ENCODE measurements at regions not wholly inside any gene's neighbourhood (a gene's known extent, or its start where the extent isn't known, plus 50 kb on each side); places are given as distances from the start of the nearest gene placed in this dataset.

GRCh38 chr12:107226126-107226525, 132.8 kb upstream of the CRY1 start:
- DNase-seq: no peak

GRCh38 chr12:107228076-107228475, 134.7 kb upstream of the CRY1 start:
- DNase-seq: no peak

GRCh38 chr12:107229827-107230226, 136.5 kb upstream of the CRY1 start:
- DNase-seq: no peak

- no peak for DNase-seq
Observed at GRCh38 chr12:107231303-107231702, 138.0 kb upstream of the CRY1 start.

- DNase-seq: no peak
Observed at GRCh38 chr12:107233551-107233950, 140.2 kb upstream of the CRY1 start.

GRCh38 chr12:107235600-107235999, 142.3 kb upstream of the CRY1 start:
- DNase-seq: no peak

- DNase-seq: peak; percentile 39
Observed at GRCh38 chr12:107236824-107237511, 143.6 kb upstream of the CRY1 start.

GRCh38 chr12:107238296-107238695, 144.9 kb upstream of the CRY1 start:
- no peak for DNase-seq

GRCh38 chr12:107241411-107241810, 148.1 kb upstream of the CRY1 start:
- no peak for DNase-seq

- no peak for DNase-seq
Observed at GRCh38 chr12:107242189-107242588, 148.8 kb upstream of the CRY1 start.

- peak; percentile 59 for DNase-seq
Observed at GRCh38 chr12:107243341-107243740, 150.0 kb upstream of the CRY1 start.

GRCh38 chr12:107244584-107244983, 151.2 kb upstream of the CRY1 start:
- DNase-seq: no peak

GRCh38 chr12:107247650-107248049, 154.3 kb upstream of the CRY1 start:
- DNase-seq: no peak

- no peak for DNase-seq
Observed at GRCh38 chr12:107248187-107248586, 154.8 kb upstream of the CRY1 start.

GRCh38 chr12:107251288-107251687, 157.9 kb upstream of the CRY1 start:
- DNase-seq: no peak

GRCh38 chr12:107253361-107253760, 160.0 kb upstream of the CRY1 start:
- no peak for DNase-seq

GRCh38 chr12:107254258-107254856, 161.0 kb upstream of the CRY1 start:
- DNase-seq: no peak

- DNase-seq: no peak
Observed at GRCh38 chr12:107258780-107259179, 165.4 kb upstream of the CRY1 start.

GRCh38 chr12:107263980-107264379, 170.6 kb upstream of the CRY1 start:
- no peak for DNase-seq

- DNase-seq: no peak
Observed at GRCh38 chr12:107264667-107265066, 171.3 kb upstream of the CRY1 start.

GRCh38 chr12:107267604-107268003, 174.3 kb upstream of the CRY1 start:
- DNase-seq: no peak

- no peak for DNase-seq
Observed at GRCh38 chr12:107271523-107271922, 178.2 kb upstream of the CRY1 start.

- DNase-seq: no peak
Observed at GRCh38 chr12:107275530-107275929, 182.2 kb upstream of the CRY1 start.

GRCh38 chr12:107277855-107278254, 184.5 kb upstream of the CRY1 start:
- no peak for DNase-seq

GRCh38 chr12:107282628-107283027, 189.3 kb upstream of the CRY1 start:
- no peak for DNase-seq

Measured in NCI-H146 (cell line).